HG03045 (cell line): ENCODE measurements at regions not wholly inside any gene's neighbourhood (a gene's known extent, or its start where the extent isn't known, plus 50 kb on each side); places are given as distances from the start of the nearest gene placed in this dataset.
"Not testable (repeated sequence)": the region's sequence is repeated elsewhere in the genome, so short reads cannot be mapped to it uniquely, and the experiment has no call there.

Experiments used
- ATAC-seq: cut with Tn5 transposase; IDR thresholded peaks from one replicate; pipeline ENCODE4 v1.9.1; 2021; ENCODE audit warnings: mild to moderate bottlenecking, moderate library complexity; ENCODE audit not compliant: unreplicated experiment

DNA sequence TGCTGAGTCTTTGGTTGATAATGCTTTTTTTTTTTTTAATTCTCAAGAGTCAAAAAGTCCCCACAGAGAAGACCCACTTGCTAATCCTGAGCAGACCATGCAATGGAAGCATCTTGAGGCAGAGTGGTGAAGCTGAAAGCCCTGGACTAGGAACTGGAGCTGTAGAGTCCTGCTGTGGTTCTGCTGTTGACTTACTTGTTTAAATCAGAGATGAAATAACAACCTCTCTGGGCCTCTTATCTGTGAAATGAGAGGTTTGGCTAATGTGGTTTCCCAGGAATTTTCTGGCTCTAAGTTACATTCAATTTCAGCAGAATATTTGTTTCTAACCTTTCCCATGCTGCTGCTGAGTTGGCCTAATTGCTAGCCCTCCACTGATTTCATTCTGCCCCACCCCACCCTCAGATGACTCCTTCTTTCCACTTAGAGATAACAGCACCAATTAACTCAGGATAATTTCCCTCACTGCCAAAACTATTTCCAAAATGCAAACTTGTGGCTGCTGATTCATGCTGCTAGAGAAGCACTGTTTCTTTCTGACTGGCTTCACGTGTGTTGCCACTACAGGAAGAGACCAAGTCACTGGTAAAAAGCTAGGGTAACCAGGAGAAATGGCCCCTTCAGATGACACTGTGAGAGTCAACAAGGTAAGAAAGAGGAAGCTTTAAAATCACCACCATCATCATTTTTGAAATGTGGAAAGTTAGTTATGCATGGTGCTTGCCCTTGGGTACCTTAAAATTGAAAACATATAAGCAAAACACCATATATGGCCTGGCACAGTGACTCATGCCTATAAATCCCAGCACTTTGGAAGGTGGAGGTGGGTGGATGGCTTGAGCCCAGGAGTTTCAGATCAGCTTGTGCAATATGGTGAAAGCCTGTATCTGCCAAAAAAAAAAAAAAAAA is 326.4 kb downstream of the DCHS2 start:
- ATAC-seq, result peak; percentile 86

- no peak for ATAC-seq
Observed at GRCh38 chr4:154160519-154161301, 330.9 kb downstream of the DCHS2 start.

- no peak for ATAC-seq
Observed at GRCh38 chr4:154158361-154159155, 333.0 kb downstream of the DCHS2 start.

- ATAC-seq, result no peak
Observed at GRCh38 chr4:154152546-154152945, 339.1 kb downstream of the DCHS2 start.

GRCh38 chr4:154149236-154149635 is 342.4 kb downstream of the DCHS2 start:
- not testable (repeated sequence) for ATAC-seq

DNA sequence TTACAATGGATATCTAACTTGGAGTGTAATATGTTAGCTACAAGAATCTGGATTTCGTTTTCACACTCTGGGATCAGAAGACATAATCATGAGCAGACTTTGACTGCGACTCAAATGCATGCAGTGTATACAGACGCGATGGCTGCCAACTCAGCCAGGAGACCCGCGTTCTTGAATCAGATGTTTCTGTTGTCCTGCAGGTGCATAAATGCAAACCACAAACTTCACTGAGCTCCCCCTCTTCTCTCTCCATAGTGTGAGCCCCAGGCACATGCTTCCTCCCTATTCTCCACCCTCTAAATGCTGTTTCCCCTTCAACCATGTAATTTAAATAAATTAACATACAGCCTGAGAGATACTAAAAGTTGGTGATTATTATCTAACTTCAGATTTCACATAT is 347.9 kb downstream of the DCHS2 start:
- no peak for ATAC-seq

DNA sequence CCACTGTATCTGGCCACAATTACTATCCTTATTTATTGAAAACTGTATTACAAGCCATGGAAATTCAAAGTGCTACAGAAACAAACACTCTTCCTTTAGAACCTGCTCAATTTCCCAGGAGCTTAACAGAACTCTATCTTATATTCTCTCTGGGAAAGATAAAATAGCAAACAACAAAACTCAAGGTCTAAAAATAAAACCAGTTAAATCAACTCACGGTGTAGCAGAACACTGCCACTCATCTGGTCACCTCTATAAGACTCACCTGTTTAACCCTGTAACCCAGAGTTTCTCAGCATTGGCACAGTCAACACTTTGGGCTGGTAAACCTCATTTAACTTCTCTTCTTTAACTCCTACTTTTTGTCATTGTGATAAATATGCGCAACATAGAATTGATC is 348.9 kb downstream of the DCHS2 start:
- no peak for ATAC-seq

DNA sequence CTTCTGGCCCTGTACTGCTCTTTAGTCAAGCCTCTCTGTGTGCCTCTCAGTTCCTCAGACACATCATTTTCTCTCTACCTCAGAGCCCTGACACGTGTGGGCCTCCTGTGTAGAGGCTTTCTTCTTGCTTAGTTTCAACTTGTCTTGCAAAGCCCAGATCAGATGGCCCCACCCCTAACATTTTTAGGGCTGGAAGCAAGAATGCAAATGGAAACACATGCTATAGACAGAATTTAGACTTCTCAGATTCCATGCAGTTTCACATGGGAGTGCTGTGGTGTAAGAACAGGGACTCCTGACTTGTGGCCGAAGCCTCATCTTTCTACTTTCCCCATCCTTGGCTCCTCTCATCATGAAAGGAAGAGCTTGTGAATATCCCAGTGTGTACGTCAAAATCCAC is 350.7 kb downstream of the DCHS2 start:
- no peak for ATAC-seq

GRCh38 chr4:154137320-154137905 is 348.5 kb upstream of the SFRP2 start:
- no peak for ATAC-seq

DNA sequence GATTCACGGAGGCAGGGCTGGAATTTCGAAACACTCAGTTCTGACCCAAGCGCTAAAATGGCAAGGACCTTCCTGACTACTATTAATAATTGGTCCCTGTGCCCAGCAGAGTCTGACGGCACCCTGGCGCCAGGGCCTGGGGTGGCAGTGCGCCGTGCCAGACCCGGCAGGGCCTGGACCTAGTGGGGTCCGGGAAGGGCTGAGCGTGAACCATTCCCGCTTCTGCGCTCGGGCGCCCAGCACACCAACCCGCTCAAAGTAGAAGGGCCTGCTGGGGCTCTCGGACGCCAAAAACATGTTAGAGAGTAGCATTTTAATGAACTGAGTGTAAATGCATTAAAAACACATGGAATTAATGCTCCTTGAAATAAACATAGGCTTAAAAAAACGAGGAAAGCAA is 346.7 kb upstream of the SFRP2 start:
- ATAC-seq, result no peak

- ATAC-seq, result no peak
Observed at GRCh38 chr4:154132406-154132805, 343.5 kb upstream of the SFRP2 start.

- ATAC-seq, result no peak
Observed at GRCh38 chr4:154126276-154126675, 337.4 kb upstream of the SFRP2 start.

- ATAC-seq, result no peak
Observed at GRCh38 chr4:154125340-154125739, 336.5 kb upstream of the SFRP2 start.

- ATAC-seq, result no peak
Observed at GRCh38 chr4:154124539-154125255, 335.8 kb upstream of the SFRP2 start.

DNA sequence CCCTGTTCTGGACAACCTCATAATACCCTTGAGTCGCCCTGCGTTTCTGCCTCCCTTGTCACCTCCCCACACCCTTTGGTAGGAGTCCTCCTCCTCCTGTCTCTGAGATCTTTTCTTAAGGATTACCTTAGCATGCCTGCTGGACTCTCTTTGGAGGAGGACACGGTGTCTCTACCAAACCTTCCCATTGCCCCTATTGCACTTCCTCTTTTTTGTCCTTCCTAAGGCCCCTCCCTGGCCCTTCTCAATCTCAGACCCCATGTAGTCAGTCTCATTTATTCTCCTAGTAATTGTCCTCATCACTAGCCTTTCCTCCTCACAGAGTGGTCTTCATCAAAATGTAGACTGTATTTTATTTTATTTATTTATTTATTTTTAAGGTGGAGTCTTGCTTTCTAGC is 335.0 kb upstream of the SFRP2 start:
- no peak for ATAC-seq

DNA sequence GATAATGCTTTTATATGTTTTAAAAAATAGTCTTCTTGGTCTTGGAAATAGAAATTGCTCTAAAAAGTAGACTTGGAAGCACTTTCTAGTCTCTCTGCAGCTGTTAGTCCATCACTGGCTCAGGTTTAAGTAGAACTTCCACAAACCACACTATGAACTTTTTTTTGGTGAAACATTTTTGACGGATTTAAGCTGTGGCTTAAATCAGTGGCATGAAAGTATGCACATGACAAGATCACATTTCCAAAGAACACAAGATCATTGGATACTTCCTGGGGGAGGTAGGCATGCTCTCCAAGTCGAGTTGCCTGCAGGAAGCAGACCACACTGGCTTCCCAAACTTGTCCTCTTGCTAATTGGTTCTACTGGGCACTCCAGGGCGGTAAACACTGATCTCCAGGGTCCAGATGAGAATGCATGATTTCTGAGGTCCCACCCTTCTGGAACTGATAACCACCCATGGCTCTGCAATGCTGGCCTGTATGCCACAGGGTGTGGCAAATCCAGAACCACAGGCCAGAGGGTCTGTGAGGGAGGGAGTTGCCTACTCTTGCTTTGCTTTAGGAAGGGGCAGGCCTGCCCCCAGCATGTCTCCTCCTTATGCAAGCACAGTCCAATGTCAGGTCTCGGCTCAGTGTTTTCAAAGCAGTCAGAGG is 331.9 kb upstream of the SFRP2 start:
- no peak for ATAC-seq

DNA sequence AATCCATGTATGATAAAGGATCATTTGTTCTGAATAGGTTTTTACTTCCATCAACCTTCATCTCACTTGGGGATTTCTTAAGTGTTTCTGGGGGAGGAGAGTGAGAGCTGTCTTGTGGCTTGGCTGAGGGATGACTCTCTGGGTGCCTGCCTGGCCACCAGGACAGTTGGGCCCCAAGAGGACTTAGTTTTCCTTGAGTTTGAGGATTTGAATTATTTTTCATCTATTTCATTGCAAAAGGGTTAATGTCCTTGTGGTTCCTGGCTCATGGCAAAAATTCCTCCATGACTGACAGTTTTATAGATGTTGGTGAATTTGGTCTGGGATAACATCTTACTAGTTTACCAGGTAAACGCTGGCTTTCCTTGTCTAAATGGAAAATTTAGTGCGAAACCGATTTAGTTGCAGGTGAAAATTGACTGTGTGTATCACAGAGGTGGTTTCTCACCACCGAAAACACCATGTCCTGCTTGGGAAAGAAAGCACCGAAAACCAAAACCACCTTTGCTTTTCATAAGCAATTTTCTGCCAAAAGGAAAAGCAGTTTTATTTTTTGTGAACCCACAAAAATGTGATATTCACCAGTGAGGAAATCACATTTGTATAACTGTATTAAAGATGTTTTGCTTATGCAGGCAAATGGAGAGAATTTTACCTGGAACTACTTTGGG is 331.3 kb upstream of the SFRP2 start:
- ATAC-seq, result no peak

DNA sequence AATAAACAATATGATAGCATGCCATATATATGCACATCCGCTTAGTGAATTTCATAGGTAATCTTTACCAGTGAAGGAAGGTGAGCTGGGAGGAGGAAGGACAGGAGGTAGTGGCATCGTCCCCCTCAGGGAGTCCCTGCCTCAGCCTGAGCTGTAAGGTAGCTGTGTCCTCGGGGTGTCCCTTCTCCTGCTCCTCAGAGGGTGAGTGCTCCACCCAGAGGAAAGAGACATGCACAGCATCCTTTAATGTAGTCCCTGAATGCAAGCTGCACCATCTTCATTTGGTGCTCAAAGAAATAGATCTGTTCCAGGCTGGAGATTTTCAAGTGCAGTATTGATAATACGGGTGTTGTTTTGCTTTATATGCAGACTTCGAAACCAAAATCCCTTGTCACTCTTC is 330.4 kb upstream of the SFRP2 start:
- no peak for ATAC-seq

DNA sequence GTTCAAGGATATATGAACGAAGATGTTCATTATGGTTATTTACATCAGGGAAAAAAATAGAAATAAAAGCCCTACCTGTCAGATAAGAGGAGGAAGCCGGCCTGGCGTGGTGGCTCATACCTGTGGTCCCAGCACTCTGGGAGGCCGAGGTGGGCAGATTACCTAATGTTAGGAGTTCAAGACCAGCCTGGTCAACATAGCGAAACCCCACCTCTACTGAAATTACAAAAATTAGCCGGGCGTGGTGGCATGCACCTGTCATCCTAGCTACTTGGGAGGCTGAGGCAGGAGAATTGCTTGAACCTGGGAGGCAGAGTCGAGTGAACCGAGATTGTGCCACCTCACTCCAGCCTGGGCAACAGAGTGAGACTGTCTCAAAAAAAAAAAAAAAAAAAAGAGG is 328.8 kb upstream of the SFRP2 start:
- not testable (repeated sequence) for ATAC-seq
